GM18907 (cell line): ENCODE measurements at regions not wholly inside any gene's neighbourhood (a gene's known extent, or its start where the extent isn't known, plus 50 kb on each side); places are given as distances from the start of the nearest gene placed in this dataset.
"Not testable (repeated sequence)": the region's sequence is repeated elsewhere in the genome, so short reads cannot be mapped to it uniquely, and the experiment has no call there.

Experiments
- ATAC-seq: cut with Tn5 transposase; IDR thresholded peaks from one replicate; pipeline ENCODE4 v1.9.1; 2021; ENCODE audit warnings: mild to moderate bottlenecking, moderate library complexity; ENCODE audit not compliant: unreplicated experiment

GRCh38 chr3:26259176-26259575 lies 363.4 kb upstream of the LRRC3B start:
- no peak for ATAC-seq

- no peak for ATAC-seq
These were observed 362.4 kb upstream of the LRRC3B start for GRCh38 chr3:26260139-26260538.

GRCh38 chr3:26264708-26265107 lies 357.9 kb upstream of the LRRC3B start:
- no peak for ATAC-seq

- ATAC-seq: no peak
These were observed 350.7 kb upstream of the LRRC3B start for GRCh38 chr3:26271848-26272247.

GRCh38 chr3:26273196-26273595 lies 349.4 kb upstream of the LRRC3B start:
- no peak for ATAC-seq

- ATAC-seq: no peak
These were observed 343.5 kb upstream of the LRRC3B start for GRCh38 chr3:26279091-26279490.

- no peak for ATAC-seq
These were observed 342.1 kb upstream of the LRRC3B start for GRCh38 chr3:26280517-26280916.

- ATAC-seq: no peak
These were observed 341.1 kb upstream of the LRRC3B start for GRCh38 chr3:26281284-26281985.

- not testable (repeated sequence) for ATAC-seq
These were observed 338.1 kb upstream of the LRRC3B start for GRCh38 chr3:26284503-26284902.

GRCh38 chr3:26291840-26292239 lies 330.7 kb upstream of the LRRC3B start:
- no peak for ATAC-seq

- no peak for ATAC-seq
These were observed 329.8 kb upstream of the LRRC3B start for GRCh38 chr3:26292780-26293179.

GRCh38 chr3:26293329-26293844 lies 329.2 kb upstream of the LRRC3B start:
- ATAC-seq: no peak

GRCh38 chr3:26307192-26307591 lies 315.4 kb upstream of the LRRC3B start:
- no peak for ATAC-seq

GRCh38 chr3:26307787-26308186 lies 314.8 kb upstream of the LRRC3B start:
- no peak for ATAC-seq

GRCh38 chr3:26308454-26308853 lies 314.1 kb upstream of the LRRC3B start:
- ATAC-seq: no peak

GRCh38 chr3:26309536-26309935 lies 313.0 kb upstream of the LRRC3B start:
- not testable (repeated sequence) for ATAC-seq

- ATAC-seq: no peak
These were observed 309.8 kb upstream of the LRRC3B start for GRCh38 chr3:26312816-26313215.

- no peak for ATAC-seq
These were observed 306.1 kb upstream of the LRRC3B start for GRCh38 chr3:26316472-26316871.

- ATAC-seq: not testable (repeated sequence)
These were observed 298.8 kb upstream of the LRRC3B start for GRCh38 chr3:26323741-26324140.

GRCh38 chr3:26340001-26340400 lies 282.6 kb upstream of the LRRC3B start:
- ATAC-seq: no peak

GRCh38 chr3:26343647-26344046 lies 278.9 kb upstream of the LRRC3B start:
- no peak for ATAC-seq

- ATAC-seq: no peak
These were observed 277.0 kb upstream of the LRRC3B start for GRCh38 chr3:26345613-26346012.

GRCh38 chr3:26346497-26346896 lies 276.1 kb upstream of the LRRC3B start:
- no peak for ATAC-seq
